ENCODE measurements at regions not wholly inside any gene's neighbourhood (a gene's known extent, or its start where the extent isn't known, plus 50 kb on each side); places are given as distances from the start of the nearest gene placed in this dataset.

DNA sequence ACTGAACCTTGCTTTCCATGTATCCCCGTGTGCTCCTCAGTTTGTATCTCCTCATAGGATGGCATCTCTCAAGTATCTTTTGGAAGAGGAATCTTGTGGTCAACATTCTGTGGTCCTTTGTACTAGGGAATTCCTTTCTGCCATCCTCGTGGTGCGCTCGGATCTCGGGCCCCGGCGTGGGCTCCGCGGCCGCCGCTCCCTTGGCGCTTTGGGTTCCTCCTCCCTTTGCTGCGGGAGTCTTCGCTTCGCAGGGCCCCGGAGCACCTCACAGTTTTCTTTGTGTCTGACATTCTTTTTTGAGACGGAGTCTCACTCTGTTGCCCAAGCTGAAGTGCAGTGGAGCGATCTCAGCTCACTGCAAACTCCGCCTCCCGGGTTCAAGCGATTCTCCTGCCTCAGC lies 264.7 kb downstream of the IRS2 start:
- no peak for TF ChIP-seq POLR2A (IDR thresholded peaks at IDR 0.05)
- TF ChIP-seq, protein P1, sequence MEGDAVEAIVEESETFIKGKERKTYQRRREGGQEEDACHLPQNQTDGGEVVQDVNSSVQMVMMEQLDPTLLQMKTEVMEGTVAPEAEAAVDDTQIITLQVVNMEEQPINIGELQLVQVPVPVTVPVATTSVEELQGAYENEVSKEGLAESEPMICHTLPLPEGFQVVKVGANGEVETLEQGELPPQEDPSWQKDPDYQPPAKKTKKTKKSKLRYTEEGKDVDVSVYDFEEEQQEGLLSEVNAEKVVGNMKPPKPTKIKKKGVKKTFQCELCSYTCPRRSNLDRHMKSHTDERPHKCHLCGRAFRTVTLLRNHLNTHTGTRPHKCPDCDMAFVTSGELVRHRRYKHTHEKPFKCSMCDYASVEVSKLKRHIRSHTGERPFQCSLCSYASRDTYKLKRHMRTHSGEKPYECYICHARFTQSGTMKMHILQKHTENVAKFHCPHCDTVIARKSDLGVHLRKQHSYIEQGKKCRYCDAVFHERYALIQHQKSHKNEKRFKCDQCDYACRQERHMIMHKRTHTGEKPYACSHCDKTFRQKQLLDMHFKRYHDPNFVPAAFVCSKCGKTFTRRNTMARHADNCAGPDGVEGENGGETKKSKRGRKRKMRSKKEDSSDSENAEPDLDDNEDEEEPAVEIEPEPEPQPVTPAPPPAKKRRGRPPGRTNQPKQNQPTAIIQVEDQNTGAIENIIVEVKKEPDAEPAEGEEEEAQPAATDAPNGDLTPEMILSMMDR (IDR thresholded peaks at IDR 0.05 in 4 of 5, conservative IDR thresholded peaks at IDR 0.05 in 1 of 5), result no peak

Measured in gastrocnemius medialis (tissue), 4 donors.